ENCODE measurements at regions not wholly inside any gene's neighbourhood (a gene's known extent, or its start where the extent isn't known, plus 50 kb on each side); places are given as distances from the start of the nearest gene placed in this dataset.
"Not testable (repeated sequence)": the region's sequence is repeated elsewhere in the genome, so short reads cannot be mapped to it uniquely, and the experiment has no call there.

GRCh38 chr13:64749301-64749700 lies 2480.8 kb downstream of the PCDH9 start:
- no peak overlapping the region for H3K27ac Mint-ChIP-seq
- H3K4me1 Mint-ChIP-seq = no peaks in the 10 kb centered on the region
- no peaks in the 10 kb centered on the region for H3K27me3 Mint-ChIP-seq
- H3K9me3 ChIP-seq (ENCODE audit: control insufficient read depth, low read length, poor library complexity, severe bottlenecking) = no peaks in the 10 kb centered on the region
- no peaks in the 10 kb centered on the region for H3K36me3 Mint-ChIP-seq (ENCODE audit: low read depth)
- no peak for DNase-seq
- no peak for ATAC-seq
- no peak overlapping the region for H3K4me3 Mint-ChIP-seq

- H3K27ac Mint-ChIP-seq = no peak overlapping the region
- no peaks in the 10 kb centered on the region for H3K9me3 ChIP-seq (ENCODE audit: control insufficient read depth, low read length, poor library complexity, severe bottlenecking)
- no peaks in the 10 kb centered on the region for H3K36me3 Mint-ChIP-seq (ENCODE audit: low read depth)
- no peaks in the 10 kb centered on the region for H3K27me3 Mint-ChIP-seq
- H3K4me3 Mint-ChIP-seq = no peak overlapping the region
- H3K4me1 Mint-ChIP-seq = no peaks in the 10 kb centered on the region
- DNase-seq = no peak
- ATAC-seq = no peak
Observed at GRCh38 chr13:64746845-64747244, 2483.3 kb downstream of the PCDH9 start.

GRCh38 chr13:64740493-64740892 lies 2489.6 kb downstream of the PCDH9 start:
- no peaks in the 10 kb centered on the region for H3K27me3 Mint-ChIP-seq
- H3K36me3 Mint-ChIP-seq (ENCODE audit: low read depth) = no peaks in the 10 kb centered on the region
- ATAC-seq = no peak
- no peak overlapping the region for H3K4me3 Mint-ChIP-seq
- no peaks in the 10 kb centered on the region for H3K4me1 Mint-ChIP-seq
- no peaks in the 10 kb centered on the region for H3K9me3 ChIP-seq (ENCODE audit: control insufficient read depth, low read length, poor library complexity, severe bottlenecking)
- no peak for DNase-seq
- H3K27ac Mint-ChIP-seq = no peak overlapping the region

- H3K9me3 ChIP-seq (ENCODE audit: control insufficient read depth, low read length, poor library complexity, severe bottlenecking) = no peaks in the 10 kb centered on the region
- Mint-ChIP-seq H3K27ac (no peak overlapping the region), H3K4me1 (no peaks in the 10 kb centered on the region), H3K36me3 (ENCODE audit: low read depth) (no peaks in the 10 kb centered on the region), H3K27me3 (no peaks in the 10 kb centered on the region), H3K4me3 (no peak overlapping the region)
- no peak for ATAC-seq
- DNase-seq = no peak
Observed at GRCh38 chr13:64725492-64725891, 2504.6 kb downstream of the PCDH9 start.

GRCh38 chr13:64723724-64724123 lies 2506.4 kb downstream of the PCDH9 start:
- no peak overlapping the region for H3K27ac Mint-ChIP-seq
- no peak overlapping the region for H3K4me3 Mint-ChIP-seq
- no peaks in the 10 kb centered on the region for H3K4me1 Mint-ChIP-seq
- no peaks in the 10 kb centered on the region for H3K36me3 Mint-ChIP-seq (ENCODE audit: low read depth)
- no peaks in the 10 kb centered on the region for H3K9me3 ChIP-seq (ENCODE audit: control insufficient read depth, low read length, poor library complexity, severe bottlenecking)
- ATAC-seq = no peak
- no peak for DNase-seq
- no peaks in the 10 kb centered on the region for H3K27me3 Mint-ChIP-seq

GRCh38 chr13:64718116-64718515 lies 2512.0 kb downstream of the PCDH9 start:
- Mint-ChIP-seq H3K4me1 (no peaks in the 10 kb centered on the region), H3K4me3 (no peak overlapping the region), H3K36me3 (ENCODE audit: low read depth) (no peaks in the 10 kb centered on the region), H3K27me3 (no peaks in the 10 kb centered on the region), H3K27ac (no peak overlapping the region)
- DNase-seq (no peak), ATAC-seq (no peak)
- no peaks in the 10 kb centered on the region for H3K9me3 ChIP-seq (ENCODE audit: control insufficient read depth, low read length, poor library complexity, severe bottlenecking)

- Mint-ChIP-seq H3K36me3 (ENCODE audit: low read depth) (no peaks in the 10 kb centered on the region), H3K4me1 (no peaks in the 10 kb centered on the region), H3K27me3 (no peaks in the 10 kb centered on the region), H3K4me3 (no peak overlapping the region), H3K27ac (no peak overlapping the region)
- ATAC-seq (no peak), DNase-seq (no peak)
- H3K9me3 ChIP-seq (ENCODE audit: control insufficient read depth, low read length, poor library complexity, severe bottlenecking) = no peaks in the 10 kb centered on the region
Observed at GRCh38 chr13:64716936-64717335, 2513.2 kb downstream of the PCDH9 start.

- Mint-ChIP-seq H3K27me3 (no peaks in the 10 kb centered on the region), H3K4me3 (no peak overlapping the region), H3K4me1 (no peaks in the 10 kb centered on the region), H3K36me3 (ENCODE audit: low read depth) (no peaks in the 10 kb centered on the region), H3K27ac (no peak overlapping the region)
- no peaks in the 10 kb centered on the region for H3K9me3 ChIP-seq (ENCODE audit: control insufficient read depth, low read length, poor library complexity, severe bottlenecking)
- no peak for DNase-seq
- no peak for ATAC-seq
Observed at GRCh38 chr13:64709079-64709478, 2521.1 kb downstream of the PCDH9 start.

- DNase-seq (no peak), ATAC-seq (no peak)
- no peak overlapping the region for H3K27ac Mint-ChIP-seq
- no peaks in the 10 kb centered on the region for H3K27me3 Mint-ChIP-seq
- no peaks in the 10 kb centered on the region for H3K9me3 ChIP-seq (ENCODE audit: control insufficient read depth, low read length, poor library complexity, severe bottlenecking)
- H3K4me3 Mint-ChIP-seq = no peak overlapping the region
- H3K36me3 Mint-ChIP-seq (ENCODE audit: low read depth) = no peaks in the 10 kb centered on the region
- no peaks in the 10 kb centered on the region for H3K4me1 Mint-ChIP-seq
Observed at GRCh38 chr13:64704121-64704649, 2526.0 kb downstream of the PCDH9 start.

GRCh38 chr13:64697226-64697625 lies 2532.9 kb downstream of the PCDH9 start:
- H3K27me3 Mint-ChIP-seq = no peaks in the 10 kb centered on the region
- no peak overlapping the region for H3K4me3 Mint-ChIP-seq
- no peaks in the 10 kb centered on the region for H3K9me3 ChIP-seq (ENCODE audit: control insufficient read depth, low read length, poor library complexity, severe bottlenecking)
- ATAC-seq (no peak), DNase-seq (no peak)
- no peak overlapping the region for H3K27ac Mint-ChIP-seq
- no peaks in the 10 kb centered on the region for H3K4me1 Mint-ChIP-seq
- H3K36me3 Mint-ChIP-seq (ENCODE audit: low read depth) = no peaks in the 10 kb centered on the region

- H3K4me1 Mint-ChIP-seq = no peaks in the 10 kb centered on the region
- H3K4me3 Mint-ChIP-seq = no peak overlapping the region
- no peaks in the 10 kb centered on the region for H3K36me3 Mint-ChIP-seq (ENCODE audit: low read depth)
- H3K9me3 ChIP-seq (ENCODE audit: control insufficient read depth, low read length, poor library complexity, severe bottlenecking) = no peaks in the 10 kb centered on the region
- no peak overlapping the region for H3K27ac Mint-ChIP-seq
- ATAC-seq (no peak), DNase-seq (no peak)
- no peaks in the 10 kb centered on the region for H3K27me3 Mint-ChIP-seq
Observed at GRCh38 chr13:64688893-64689677, 2541.1 kb downstream of the PCDH9 start.

- H3K36me3 Mint-ChIP-seq (ENCODE audit: low read depth); H3K9me3 ChIP-seq (ENCODE audit: control insufficient read depth, low read length, poor library complexity, severe bottlenecking); H3K27me3 Mint-ChIP-seq; ATAC-seq; DNase-seq; H3K27ac Mint-ChIP-seq; H3K4me3 Mint-ChIP-seq; H3K4me1 Mint-ChIP-seq: not testable (repeated sequence)
Observed at GRCh38 chr13:64686536-64686935, 2543.6 kb downstream of the PCDH9 start.

- no peak overlapping the region for H3K4me3 Mint-ChIP-seq
- no peaks in the 10 kb centered on the region for H3K36me3 Mint-ChIP-seq (ENCODE audit: low read depth)
- no peak overlapping the region for H3K27ac Mint-ChIP-seq
- no peak for DNase-seq
- no peaks in the 10 kb centered on the region for H3K27me3 Mint-ChIP-seq
- H3K4me1 Mint-ChIP-seq = no peaks in the 10 kb centered on the region
- H3K9me3 ChIP-seq (ENCODE audit: control insufficient read depth, low read length, poor library complexity, severe bottlenecking) = no peaks in the 10 kb centered on the region
- ATAC-seq = no peak
Observed at GRCh38 chr13:64684685-64685431, 2545.3 kb downstream of the PCDH9 start.

Measured in T-helper 17 cell (primary cell).